Ovary (tissue), 3 donors: ENCODE measurements at regions not wholly inside any gene's neighbourhood (a gene's known extent, or its start where the extent isn't known, plus 50 kb on each side); places are given as distances from the start of the nearest gene placed in this dataset.

Experiments
- CTCF ChIP-seq, 3 donors: fragments of 450-650 bp in 2 of 3; fragments of 200-600 bp in 1 of 3; IDR thresholded peaks; one replicate each; pipeline versions ENCODE4 v1.5.1 to v1.8.0; 2016 to 2022; ENCODE audit warnings: antibody characterized with exemption in 3 of 3, mild to moderate bottlenecking in 1 of 3
- POLR2A ChIP-seq: fragments of 450-650 bp; IDR thresholded peaks from one replicate; pipeline ENCODE4 v1.6.1; 2017; ENCODE audit warnings: antibody characterized with exemption, mild to moderate bottlenecking, moderate library complexity
- donor health status: DM: no; HTN: no; CAD: no.

- TF ChIP-seq POLR2A (no peak), CTCF (IDR thresholded peaks at IDR 0.05) (no peak)
These were observed 370.2 kb downstream of the METTL4 start for GRCh38 chr18:2201036-2201600.
